ENCODE measurements at regions not wholly inside any gene's neighbourhood (a gene's known extent, or its start where the extent isn't known, plus 50 kb on each side); places are given as distances from the start of the nearest gene placed in this dataset.

GRCh38 chr20:56875052-56875659 lies 246.1 kb downstream of the TFAP2C start:
- ChIA-PET POLR2A (no interaction called here), CTCF (no interaction called here)
- Mint-ChIP-seq H3K36me3 (ENCODE audit: low read depth) (no peaks in the 10 kb centered on the region), H3K27me3 (ENCODE audit: low read depth) (no peaks in the 10 kb centered on the region), H3K9me3 (ENCODE audit: insufficient read depth) (no peaks in the 10 kb centered on the region), H3K27ac (no peak overlapping the region), H3K4me3 (no peak overlapping the region), H3K4me1 (ENCODE audit: low read depth) (no peaks in the 10 kb centered on the region)
- DNase-seq: no peak
- ATAC-seq: no peak

GRCh38 chr20:56875803-56876202 lies 246.7 kb downstream of the TFAP2C start:
- Mint-ChIP-seq H3K4me3 (no peak overlapping the region), H3K9me3 (ENCODE audit: insufficient read depth) (no peaks in the 10 kb centered on the region), H3K27me3 (ENCODE audit: low read depth) (no peaks in the 10 kb centered on the region), H3K4me1 (ENCODE audit: low read depth) (no peaks in the 10 kb centered on the region), H3K27ac (no peak overlapping the region), H3K36me3 (ENCODE audit: low read depth) (no peaks in the 10 kb centered on the region)
- CTCF ChIA-PET: no interaction called here
- DNase-seq: no peak
- no peak for ATAC-seq
- POLR2A ChIA-PET: no interaction called here

GRCh38 chr20:56885521-56885920 lies 256.4 kb downstream of the TFAP2C start:
- no peaks in the 10 kb centered on the region for H3K4me1 Mint-ChIP-seq (ENCODE audit: low read depth)
- ATAC-seq: no peak
- no peak overlapping the region for H3K27ac Mint-ChIP-seq
- H3K4me3 Mint-ChIP-seq: no peak overlapping the region
- DNase-seq: no peak
- H3K27me3 Mint-ChIP-seq (ENCODE audit: low read depth): no peaks in the 10 kb centered on the region
- CTCF ChIA-PET: no interaction called here
- H3K9me3 Mint-ChIP-seq (ENCODE audit: insufficient read depth): no peaks in the 10 kb centered on the region
- POLR2A ChIA-PET: no interaction called here
- H3K36me3 Mint-ChIP-seq (ENCODE audit: low read depth): no peaks in the 10 kb centered on the region

- H3K36me3 Mint-ChIP-seq (ENCODE audit: low read depth): peaks cover 2% of the 10 kb centered on the region
- H3K27me3 Mint-ChIP-seq (ENCODE audit: low read depth): no peaks in the 10 kb centered on the region
- ChIA-PET CTCF (no interaction called here), POLR2A (no interaction called here)
- H3K27ac Mint-ChIP-seq: no peak overlapping the region
- peaks cover 15% of the 10 kb centered on the region for H3K4me1 Mint-ChIP-seq (ENCODE audit: low read depth)
- DNase-seq (no peak), ATAC-seq (no peak)
- H3K4me3 Mint-ChIP-seq: no peak overlapping the region
- peaks cover 4% of the 10 kb centered on the region for H3K9me3 Mint-ChIP-seq (ENCODE audit: insufficient read depth)
These were observed 260.9 kb downstream of the TFAP2C start for GRCh38 chr20:56890011-56890410.

- POLR2A ChIA-PET: no interaction called here
- CTCF ChIA-PET: no interaction called here
- H3K27ac Mint-ChIP-seq: peak overlapping the region; percentile 40
- H3K27me3 Mint-ChIP-seq (ENCODE audit: low read depth): no peaks in the 10 kb centered on the region
- peaks cover 2% of the 10 kb centered on the region for H3K36me3 Mint-ChIP-seq (ENCODE audit: low read depth)
- ATAC-seq (peak; percentile 80), DNase-seq (peak; percentile 74)
- no peak overlapping the region for H3K4me3 Mint-ChIP-seq
- H3K9me3 Mint-ChIP-seq (ENCODE audit: insufficient read depth): peaks cover 4% of the 10 kb centered on the region
- peaks cover 15% of the 10 kb centered on the region for H3K4me1 Mint-ChIP-seq (ENCODE audit: low read depth)
These were observed 264.3 kb downstream of the TFAP2C start for GRCh38 chr20:56893226-56893917.

DNA sequence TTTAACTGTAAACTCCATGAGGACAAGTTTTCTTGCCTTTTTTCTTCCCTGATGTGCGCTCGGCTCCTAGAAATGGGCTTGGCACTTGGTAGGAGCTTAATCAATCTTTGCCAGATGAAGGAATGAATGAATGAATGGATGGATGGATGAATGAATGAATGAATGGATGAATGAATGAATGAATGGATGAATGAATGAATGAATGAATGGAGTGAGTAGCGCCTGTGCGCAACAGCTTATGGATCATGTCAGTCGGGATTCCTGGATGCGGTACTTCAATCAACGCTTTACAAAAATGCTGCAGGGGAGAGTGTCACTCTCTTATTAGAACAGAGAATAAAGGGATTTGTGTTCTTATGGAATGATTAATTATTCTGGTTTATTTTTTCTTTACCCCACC lies 267.3 kb downstream of the TFAP2C start:
- H3K4me1 Mint-ChIP-seq (ENCODE audit: low read depth): peaks cover 15% of the 10 kb centered on the region
- no peak for ATAC-seq
- no peaks in the 10 kb centered on the region for H3K27me3 Mint-ChIP-seq (ENCODE audit: low read depth)
- H3K27ac Mint-ChIP-seq: no peak overlapping the region
- CTCF ChIA-PET: no interaction called here
- peaks cover 4% of the 10 kb centered on the region for H3K9me3 Mint-ChIP-seq (ENCODE audit: insufficient read depth)
- DNase-seq: no peak
- H3K4me3 Mint-ChIP-seq: no peak overlapping the region
- POLR2A ChIA-PET: no interaction called here
- peaks cover 2% of the 10 kb centered on the region for H3K36me3 Mint-ChIP-seq (ENCODE audit: low read depth)

GRCh38 chr20:56897318-56897957 lies 268.3 kb downstream of the TFAP2C start:
- no peak overlapping the region for H3K27ac Mint-ChIP-seq
- no peaks in the 10 kb centered on the region for H3K27me3 Mint-ChIP-seq (ENCODE audit: low read depth)
- ChIA-PET CTCF (no interaction called here), POLR2A (no interaction called here)
- ATAC-seq: no peak
- H3K9me3 Mint-ChIP-seq (ENCODE audit: insufficient read depth): peaks cover 4% of the 10 kb centered on the region
- DNase-seq: no peak
- peaks cover 2% of the 10 kb centered on the region for H3K36me3 Mint-ChIP-seq (ENCODE audit: low read depth)
- H3K4me3 Mint-ChIP-seq: no peak overlapping the region
- H3K4me1 Mint-ChIP-seq (ENCODE audit: low read depth): peaks cover 15% of the 10 kb centered on the region

- H3K36me3 Mint-ChIP-seq (ENCODE audit: low read depth): no peaks in the 10 kb centered on the region
- ATAC-seq (no peak), DNase-seq (no peak)
- peaks cover 13% of the 10 kb centered on the region for H3K4me1 Mint-ChIP-seq (ENCODE audit: low read depth)
- H3K4me3 Mint-ChIP-seq: no peak overlapping the region
- ChIA-PET CTCF (no interaction called here), POLR2A (no interaction called here)
- no peaks in the 10 kb centered on the region for H3K27me3 Mint-ChIP-seq (ENCODE audit: low read depth)
- no peak overlapping the region for H3K27ac Mint-ChIP-seq
- H3K9me3 Mint-ChIP-seq (ENCODE audit: insufficient read depth): peaks cover 4% of the 10 kb centered on the region
These were observed 268.8 kb downstream of the TFAP2C start for GRCh38 chr20:56897958-56898349.

DNA sequence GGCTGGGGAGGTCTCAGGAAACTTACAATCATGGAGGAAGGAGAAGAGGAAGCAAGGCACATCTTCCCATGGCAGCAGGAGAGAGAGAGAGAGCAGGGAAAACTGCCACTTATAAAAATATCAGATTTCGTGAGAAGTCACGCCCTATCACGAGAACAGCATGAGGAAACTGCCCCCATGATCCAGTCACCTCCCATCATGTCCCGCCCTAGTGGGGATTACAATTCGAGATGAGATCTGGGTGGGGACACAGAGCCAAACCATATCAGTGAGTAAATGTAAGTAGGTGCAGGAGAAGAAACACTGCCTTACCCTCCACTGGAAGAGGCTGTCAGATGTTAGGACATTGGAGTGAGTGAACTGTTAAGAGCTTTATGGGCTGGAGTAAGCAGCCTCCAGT lies 270.4 kb downstream of the TFAP2C start:
- CTCF ChIA-PET: no interaction called here
- Mint-ChIP-seq H3K27ac (no peak overlapping the region), H3K4me3 (no peak overlapping the region), H3K27me3 (ENCODE audit: low read depth) (no peaks in the 10 kb centered on the region), H3K4me1 (ENCODE audit: low read depth) (peaks cover 1% of the 10 kb centered on the region), H3K9me3 (ENCODE audit: insufficient read depth) (no peaks in the 10 kb centered on the region), H3K36me3 (ENCODE audit: low read depth) (no peaks in the 10 kb centered on the region)
- ATAC-seq (no peak), DNase-seq (no peak)
- POLR2A ChIA-PET: no interaction called here

DNA sequence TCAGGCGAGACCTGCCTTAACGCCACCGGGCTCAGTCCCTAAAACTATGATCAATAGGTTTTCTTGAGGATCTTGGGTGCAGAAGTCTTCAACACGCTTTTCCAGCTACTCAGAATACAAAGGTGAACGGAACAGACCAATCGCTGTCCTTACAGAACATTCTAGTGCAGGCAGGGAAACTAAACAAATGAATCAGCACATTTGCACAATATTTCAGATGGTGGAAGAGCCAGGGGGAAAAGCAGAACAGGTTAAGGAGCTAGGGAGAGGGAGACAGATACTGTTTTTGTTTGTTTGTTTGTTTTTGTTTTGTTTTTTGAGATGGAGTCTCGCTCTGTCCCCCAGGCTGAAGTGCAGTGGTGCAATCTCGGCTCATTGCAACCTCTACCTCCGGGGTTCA lies 271.1 kb downstream of the TFAP2C start:
- CTCF ChIA-PET: no interaction called here

GRCh38 chr20:56903421-56903820 lies 274.3 kb downstream of the TFAP2C start:
- Mint-ChIP-seq H3K36me3 (ENCODE audit: low read depth) (no peaks in the 10 kb centered on the region), H3K4me1 (ENCODE audit: low read depth) (no peaks in the 10 kb centered on the region), H3K27me3 (ENCODE audit: low read depth) (no peaks in the 10 kb centered on the region), H3K4me3 (no peak overlapping the region), H3K27ac (no peak overlapping the region), H3K9me3 (ENCODE audit: insufficient read depth) (no peaks in the 10 kb centered on the region)
- ATAC-seq (no peak), DNase-seq (no peak)
- POLR2A ChIA-PET: no interaction called here
- CTCF ChIA-PET: no interaction called here

More for the DNA sequence above, 271.1 kb downstream of the TFAP2C start:
- Mint-ChIP-seq H3K27me3 (ENCODE audit: low read depth) (no peaks in the 10 kb centered on the region), H3K4me1 (ENCODE audit: low read depth) (no peaks in the 10 kb centered on the region), H3K9me3 (ENCODE audit: insufficient read depth) (no peaks in the 10 kb centered on the region), H3K27ac (no peak overlapping the region), H3K4me3 (no peak overlapping the region), H3K36me3 (ENCODE audit: low read depth) (no peaks in the 10 kb centered on the region)
- POLR2A ChIA-PET: no interaction called here
- ATAC-seq (no peak), DNase-seq (no peak)

GRCh38 chr20:56903858-56904257 lies 274.8 kb downstream of the TFAP2C start:
- Mint-ChIP-seq H3K4me3 (no peak overlapping the region), H3K27ac (no peak overlapping the region), H3K4me1 (ENCODE audit: low read depth) (no peaks in the 10 kb centered on the region), H3K36me3 (ENCODE audit: low read depth) (no peaks in the 10 kb centered on the region), H3K27me3 (ENCODE audit: low read depth) (no peaks in the 10 kb centered on the region), H3K9me3 (ENCODE audit: insufficient read depth) (no peaks in the 10 kb centered on the region)
- no peak for ATAC-seq
- ChIA-PET POLR2A (no interaction called here), CTCF (no interaction called here)
- DNase-seq: no peak
